ENCODE measurements at regions not wholly inside any gene's neighbourhood (a gene's known extent, or its start where the extent isn't known, plus 50 kb on each side); places are given as distances from the start of the nearest gene placed in this dataset.

DNA sequence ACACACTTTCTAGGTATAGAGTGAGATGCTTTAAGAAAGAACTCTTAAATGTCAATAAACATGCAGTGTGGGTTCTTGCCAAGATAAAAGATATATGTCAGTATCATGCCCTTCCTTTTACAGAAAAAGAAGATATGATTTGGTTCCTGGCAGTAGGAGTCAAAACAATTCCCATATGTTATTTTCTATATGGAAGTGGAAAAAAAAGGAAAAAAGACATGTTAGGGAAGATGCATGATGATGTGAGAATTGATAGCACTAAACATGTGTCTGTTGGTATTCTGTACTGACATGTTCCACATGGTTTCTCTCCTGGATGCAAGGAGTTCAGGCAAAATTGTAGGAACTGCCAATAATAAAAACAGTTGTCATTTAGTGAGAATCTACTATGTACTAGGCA, 318.8 kb upstream of the DACH1 start:
- H3K27me3 ChIP-seq (ENCODE audit: insufficient read depth, low read length), result no peaks in the 10 kb centered on the region
- H4K20me1 ChIP-seq (ENCODE audit: insufficient read depth), result no peaks in the 10 kb centered on the region
- peaks cover 0 to 4% of the 10 kb centered on the region in 2 experiments; a peak in 1 of 4 replicates for H3K9me3 ChIP-seq (ENCODE audit: control insufficient read depth in 1 of 2, insufficient read depth in 1 of 2, low read depth in 1 of 2, low read length in 2 of 2)
- ChIA-PET RAD21 (ENCODE audit: low non-redundant PET in 1 of 2, low total read pairs in 2 of 2, uncharacterized antibody in 2 of 2, unreplicated experiment in 2 of 2) (no interaction called here), CTCF (no interaction called here), POLR2A (no interaction called here)
- no peaks in the 10 kb centered on the region for H3K4me1 ChIP-seq (ENCODE audit: control insufficient read depth in 1 of 2, insufficient read depth in 2 of 2, low read length in 2 of 2)
- H3K9me2 ChIP-seq (ENCODE audit: insufficient read depth), result no peaks in the 10 kb centered on the region
- TF ChIP-seq POLR2A (IDR thresholded peaks at IDR 0.05; ENCODE audit: borderline replicate concordance, extremely low read depth, insufficient read depth, insufficient read length) (no peak), POLR2AphosphoS5 (IDR thresholded peaks at IDR 0.05; ENCODE audit: low read depth, low read length) (no peak), EZH2phosphoT487 (IDR thresholded peaks at IDR 0.05; ENCODE audit: borderline replicate concordance) (no peak), SIN3A (IDR thresholded peaks at IDR 0.05; ENCODE audit: low read depth) (no peak), SP1 (IDR thresholded peaks at IDR 0.05; ENCODE audit: low read depth) (no peak), JUND (IDR thresholded peaks at IDR 0.05) (no peak), ZFX (IDR thresholded peaks at IDR 0.05) (no peak), EGR1 (IDR thresholded peaks at IDR 0.05; ENCODE audit: low read depth) (no peak)
- TF ChIP-seq, protein P1, sequence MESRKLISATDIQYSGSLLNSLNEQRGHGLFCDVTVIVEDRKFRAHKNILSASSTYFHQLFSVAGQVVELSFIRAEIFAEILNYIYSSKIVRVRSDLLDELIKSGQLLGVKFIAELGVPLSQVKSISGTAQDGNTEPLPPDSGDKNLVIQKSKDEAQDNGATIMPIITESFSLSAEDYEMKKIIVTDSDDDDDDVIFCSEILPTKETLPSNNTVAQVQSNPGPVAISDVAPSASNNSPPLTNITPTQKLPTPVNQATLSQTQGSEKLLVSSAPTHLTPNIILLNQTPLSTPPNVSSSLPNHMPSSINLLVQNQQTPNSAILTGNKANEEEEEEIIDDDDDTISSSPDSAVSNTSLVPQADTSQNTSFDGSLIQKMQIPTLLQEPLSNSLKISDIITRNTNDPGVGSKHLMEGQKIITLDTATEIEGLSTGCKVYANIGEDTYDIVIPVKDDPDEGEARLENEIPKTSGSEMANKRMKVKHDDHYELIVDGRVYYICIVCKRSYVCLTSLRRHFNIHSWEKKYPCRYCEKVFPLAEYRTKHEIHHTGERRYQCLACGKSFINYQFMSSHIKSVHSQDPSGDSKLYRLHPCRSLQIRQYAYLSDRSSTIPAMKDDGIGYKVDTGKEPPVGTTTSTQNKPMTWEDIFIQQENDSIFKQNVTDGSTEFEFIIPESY (IDR thresholded peaks at IDR 0.05; ENCODE audit: extremely low read depth, insufficient replicate concordance, low read length), result no peak
- TF ChIP-seq, protein P2, sequence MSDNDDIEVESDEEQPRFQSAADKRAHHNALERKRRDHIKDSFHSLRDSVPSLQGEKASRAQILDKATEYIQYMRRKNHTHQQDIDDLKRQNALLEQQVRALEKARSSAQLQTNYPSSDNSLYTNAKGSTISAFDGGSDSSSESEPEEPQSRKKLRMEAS (IDR thresholded peaks at IDR 0.05), result no peak
- TF ChIP-seq, protein P3, sequence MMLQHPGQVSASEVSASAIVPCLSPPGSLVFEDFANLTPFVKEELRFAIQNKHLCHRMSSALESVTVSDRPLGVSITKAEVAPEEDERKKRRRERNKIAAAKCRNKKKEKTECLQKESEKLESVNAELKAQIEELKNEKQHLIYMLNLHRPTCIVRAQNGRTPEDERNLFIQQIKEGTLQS (IDR thresholded peaks at IDR 0.05), result no peak
- no peaks in the 10 kb centered on the region for H3K36me3 ChIP-seq (ENCODE audit: control insufficient read depth in 1 of 2, insufficient read depth in 2 of 2, low read length in 2 of 2)
- no peak overlapping the region for H3K4me3 ChIP-seq (replicated peaks in 1 of 2; ENCODE audit: low read depth in 1 of 2, low read length in 2 of 2)
- H3K79me2 ChIP-seq (ENCODE audit: insufficient read depth, low read length), result no peaks in the 10 kb centered on the region
- BruUV-seq (replicated peaks), result no TSS peak
- H2AFZ ChIP-seq (ENCODE audit: low read depth, low read length, poor library complexity, severe bottlenecking), result no peak overlapping the region
- no peak overlapping the region for H3K9ac ChIP-seq (ENCODE audit: low read length)
- intact Hi-C loops (cut with micrococcal nuclease), result no loop called here
- H3K27ac ChIP-seq (ENCODE audit: low read depth, low read length), result no peak overlapping the region
- ATAC-seq, result no peak
- H3K4me2 ChIP-seq (ENCODE audit: low read length), result no peak overlapping the region
- DNase-seq (ENCODE audit: low read depth, low spot score), result no peak
